CD4-positive, alpha-beta T cell treated with Interleukin-17A for 4 hours (primary cell): ENCODE measurements at regions not wholly inside any gene's neighbourhood (a gene's known extent, or its start where the extent isn't known, plus 50 kb on each side); places are given as distances from the start of the nearest gene placed in this dataset.
"Not testable (repeated sequence)": the region's sequence is repeated elsewhere in the genome, so short reads cannot be mapped to it uniquely, and the experiment has no call there.

Experiments used
- DNase-seq: peaks from one replicate; pipeline ENCODE4 v3.0.0-alpha.2; 2020; ENCODE audit warnings: mixed read lengths

GRCh38 chr22:27073601-27074425 lies 416.4 kb downstream of the MIAT start:
- DNase-seq: no peak

- no peak for DNase-seq
Measured at GRCh38 chr22:27075028-27075678, 417.8 kb downstream of the MIAT start.

GRCh38 chr22:27075891-27076290 lies 418.5 kb downstream of the MIAT start:
- DNase-seq: no peak

GRCh38 chr22:27078064-27078463 lies 420.7 kb downstream of the MIAT start:
- not testable (repeated sequence) for DNase-seq

GRCh38 chr22:27080036-27080578 lies 422.7 kb downstream of the MIAT start:
- no peak for DNase-seq

- DNase-seq: no peak
Measured at GRCh38 chr22:27080863-27081262, 423.5 kb downstream of the MIAT start.

GRCh38 chr22:27083610-27084009 lies 426.2 kb downstream of the MIAT start:
- no peak for DNase-seq

GRCh38 chr22:27084130-27084529 lies 426.7 kb downstream of the MIAT start:
- DNase-seq: no peak

GRCh38 chr22:27086080-27087044 lies 429.0 kb downstream of the MIAT start:
- no peak for DNase-seq

- no peak for DNase-seq
Measured at GRCh38 chr22:27087051-27087450, 429.7 kb downstream of the MIAT start.

GRCh38 chr22:27088026-27088425 lies 430.6 kb downstream of the MIAT start:
- DNase-seq: no peak

- no peak for DNase-seq
Measured at GRCh38 chr22:27089264-27089663, 431.9 kb downstream of the MIAT start.

GRCh38 chr22:27090611-27091011 lies 433.2 kb downstream of the MIAT start:
- DNase-seq: no peak

- no peak for DNase-seq
Measured at GRCh38 chr22:27093422-27093821, 436.0 kb downstream of the MIAT start.

GRCh38 chr22:27094633-27095308 lies 437.4 kb downstream of the MIAT start:
- DNase-seq: no peak

- no peak for DNase-seq
Measured at GRCh38 chr22:27097506-27097905, 440.1 kb downstream of the MIAT start.

GRCh38 chr22:27097933-27098332 lies 440.5 kb downstream of the MIAT start:
- DNase-seq: no peak

- DNase-seq: no peak
Measured at GRCh38 chr22:27099946-27100722, 442.7 kb downstream of the MIAT start.

GRCh38 chr22:27100789-27101188 lies 443.4 kb downstream of the MIAT start:
- no peak for DNase-seq

- DNase-seq: no peak
Measured at GRCh38 chr22:27101288-27101687, 443.9 kb downstream of the MIAT start.

GRCh38 chr22:27104449-27104848 lies 447.1 kb downstream of the MIAT start:
- no peak for DNase-seq
